Glutamatergic neuron (in vitro differentiated cells): ENCODE measurements at regions not wholly inside any gene's neighbourhood (a gene's known extent, or its start where the extent isn't known, plus 50 kb on each side); places are given as distances from the start of the nearest gene placed in this dataset.

Experiments used
- DNase-seq: peaks from one replicate; pipeline ENCODE4 v3.0.0; 2022
- H3K27ac Mint-ChIP-seq: one replicate; pipeline ENCODE4 v1.8.0; 2020; ENCODE audit warnings: mild to moderate bottlenecking, mixed read lengths, inconsistent platforms; ENCODE audit not compliant: unreplicated experiment
- H3K27me3 Mint-ChIP-seq: one replicate; pipeline ENCODE4 v1.8.0; 2020; ENCODE audit warnings: mild to moderate bottlenecking, moderate library complexity, mixed read lengths, inconsistent platforms; ENCODE audit not compliant: unreplicated experiment
- H3K36me3 Mint-ChIP-seq: one replicate; pipeline ENCODE4 v1.8.0; 2020; ENCODE audit warnings: mild to moderate bottlenecking, mixed read lengths, inconsistent platforms; ENCODE audit not compliant: unreplicated experiment
- H3K4me1 Mint-ChIP-seq: one replicate; pipeline ENCODE4 v1.8.0; 2020; ENCODE audit warnings: mild to moderate bottlenecking, low read depth, mixed read lengths, inconsistent platforms; ENCODE audit not compliant: unreplicated experiment
- H3K4me3 Mint-ChIP-seq: one replicate; pipeline ENCODE4 v1.8.0; 2020; ENCODE audit warnings: mild to moderate bottlenecking, mixed read lengths, inconsistent platforms; ENCODE audit not compliant: unreplicated experiment
- H3K9me3 Mint-ChIP-seq: one replicate; pipeline ENCODE4 v1.8.0; 2020; ENCODE audit warnings: mild to moderate bottlenecking, moderate library complexity, mixed read lengths, inconsistent platforms; ENCODE audit not compliant: unreplicated experiment
- TF ChIP-seq, protein P1 (sequence below): fragments of 200-600 bp; sonication (generic); IDR thresholded peaks from one replicate; pipeline ENCODE4 v1.5.0; 2021; ENCODE audit not compliant: partially characterized antibody, unreplicated experiment

DNA sequence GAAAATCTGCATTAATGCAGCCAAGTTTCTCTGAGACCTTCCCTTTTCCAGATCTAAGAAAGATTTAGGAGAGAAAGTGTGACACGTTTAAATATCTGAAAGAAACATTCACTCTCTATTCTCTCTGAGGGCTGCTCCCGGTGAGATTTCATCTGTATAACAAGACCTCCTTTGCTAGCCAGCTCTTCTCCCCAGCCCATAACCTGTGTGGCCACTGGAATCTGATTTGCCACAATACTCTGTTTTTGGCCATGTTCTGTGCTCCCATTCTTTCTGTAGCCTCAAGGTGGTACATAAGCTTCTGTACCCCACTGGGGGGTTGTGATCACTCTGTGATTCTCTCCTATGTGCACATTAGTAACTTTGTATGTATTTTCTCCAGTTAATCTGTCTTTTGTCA lies 291.0 kb upstream of the SEMA6A start:
- Mint-ChIP-seq H3K4me1 (peaks cover 8% of the 10 kb centered on the region), H3K9me3 (peaks cover 1% of the 10 kb centered on the region), H3K4me3 (no peak overlapping the region), H3K27ac (no peak overlapping the region), H3K27me3 (no peaks in the 10 kb centered on the region), H3K36me3 (peaks cover 17% of the 10 kb centered on the region)
- TF ChIP-seq, protein P1, sequence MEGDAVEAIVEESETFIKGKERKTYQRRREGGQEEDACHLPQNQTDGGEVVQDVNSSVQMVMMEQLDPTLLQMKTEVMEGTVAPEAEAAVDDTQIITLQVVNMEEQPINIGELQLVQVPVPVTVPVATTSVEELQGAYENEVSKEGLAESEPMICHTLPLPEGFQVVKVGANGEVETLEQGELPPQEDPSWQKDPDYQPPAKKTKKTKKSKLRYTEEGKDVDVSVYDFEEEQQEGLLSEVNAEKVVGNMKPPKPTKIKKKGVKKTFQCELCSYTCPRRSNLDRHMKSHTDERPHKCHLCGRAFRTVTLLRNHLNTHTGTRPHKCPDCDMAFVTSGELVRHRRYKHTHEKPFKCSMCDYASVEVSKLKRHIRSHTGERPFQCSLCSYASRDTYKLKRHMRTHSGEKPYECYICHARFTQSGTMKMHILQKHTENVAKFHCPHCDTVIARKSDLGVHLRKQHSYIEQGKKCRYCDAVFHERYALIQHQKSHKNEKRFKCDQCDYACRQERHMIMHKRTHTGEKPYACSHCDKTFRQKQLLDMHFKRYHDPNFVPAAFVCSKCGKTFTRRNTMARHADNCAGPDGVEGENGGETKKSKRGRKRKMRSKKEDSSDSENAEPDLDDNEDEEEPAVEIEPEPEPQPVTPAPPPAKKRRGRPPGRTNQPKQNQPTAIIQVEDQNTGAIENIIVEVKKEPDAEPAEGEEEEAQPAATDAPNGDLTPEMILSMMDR, result no peak
- no peak for DNase-seq

DNA sequence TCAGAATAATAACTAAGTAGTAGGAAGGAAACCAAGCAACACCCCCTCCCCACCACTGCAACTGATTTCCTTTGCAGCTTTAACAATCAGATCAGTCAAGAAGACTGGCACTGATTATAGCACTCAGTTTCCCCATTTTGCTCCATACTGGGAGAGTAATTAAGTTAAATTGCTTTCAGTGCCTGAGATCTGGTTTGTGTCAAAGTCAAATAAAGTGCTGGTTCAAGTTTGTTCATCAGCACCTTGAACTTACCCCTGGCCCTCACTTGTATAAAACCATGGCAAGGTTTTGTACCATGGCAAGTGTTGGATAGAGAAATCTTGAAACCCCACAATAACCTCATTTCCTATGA lies 290.2 kb upstream of the SEMA6A start:
- peaks cover 8% of the 10 kb centered on the region for H3K4me1 Mint-ChIP-seq
- H3K4me3 Mint-ChIP-seq, result no peak overlapping the region
- H3K27ac Mint-ChIP-seq, result no peak overlapping the region
- H3K9me3 Mint-ChIP-seq, result peaks cover 1% of the 10 kb centered on the region
- H3K27me3 Mint-ChIP-seq, result no peaks in the 10 kb centered on the region
- TF ChIP-seq, protein P1, result no peak
- DNase-seq, result no peak
- H3K36me3 Mint-ChIP-seq, result peaks cover 11% of the 10 kb centered on the region

DNA sequence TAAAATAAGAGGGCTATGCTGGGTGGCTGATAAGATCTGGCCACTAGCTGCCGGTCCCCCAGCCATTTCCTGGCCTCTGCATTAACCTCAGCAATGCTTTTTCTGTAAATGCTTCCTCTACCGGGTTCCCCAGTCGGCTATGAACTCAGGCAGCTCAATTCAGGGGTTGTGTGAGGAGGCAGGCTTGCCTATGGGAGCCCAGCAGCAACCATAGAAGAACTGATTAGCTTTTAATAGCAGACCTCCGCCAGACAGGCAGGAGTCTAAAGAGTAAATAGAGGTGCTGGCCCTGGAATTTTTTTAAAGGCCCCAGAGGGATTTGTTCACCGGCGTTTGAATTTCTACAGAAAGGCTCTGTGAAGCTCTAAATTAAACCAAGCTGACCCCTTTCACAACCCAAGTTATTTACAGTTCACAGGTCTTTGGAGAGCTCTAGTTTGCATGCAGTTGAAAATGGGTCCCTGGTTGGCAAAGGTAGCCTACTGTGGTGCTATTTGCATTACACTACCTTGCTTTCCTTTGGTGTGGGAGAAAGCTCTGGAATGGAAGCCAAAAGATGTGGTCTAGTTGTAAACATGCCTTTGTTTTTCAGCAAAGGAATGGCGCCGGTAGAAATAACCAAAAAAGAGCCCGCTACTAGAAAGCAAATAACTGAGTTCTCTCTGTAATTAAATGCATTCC lies 289.7 kb upstream of the SEMA6A start:
- TF ChIP-seq, protein P1, result no peak
- Mint-ChIP-seq H3K27me3 (no peaks in the 10 kb centered on the region), H3K4me3 (no peak overlapping the region), H3K36me3 (peaks cover 7% of the 10 kb centered on the region), H3K27ac (no peak overlapping the region), H3K9me3 (peaks cover 1% of the 10 kb centered on the region), H3K4me1 (peaks cover 8% of the 10 kb centered on the region)
- peak; percentile 18 for DNase-seq

DNA sequence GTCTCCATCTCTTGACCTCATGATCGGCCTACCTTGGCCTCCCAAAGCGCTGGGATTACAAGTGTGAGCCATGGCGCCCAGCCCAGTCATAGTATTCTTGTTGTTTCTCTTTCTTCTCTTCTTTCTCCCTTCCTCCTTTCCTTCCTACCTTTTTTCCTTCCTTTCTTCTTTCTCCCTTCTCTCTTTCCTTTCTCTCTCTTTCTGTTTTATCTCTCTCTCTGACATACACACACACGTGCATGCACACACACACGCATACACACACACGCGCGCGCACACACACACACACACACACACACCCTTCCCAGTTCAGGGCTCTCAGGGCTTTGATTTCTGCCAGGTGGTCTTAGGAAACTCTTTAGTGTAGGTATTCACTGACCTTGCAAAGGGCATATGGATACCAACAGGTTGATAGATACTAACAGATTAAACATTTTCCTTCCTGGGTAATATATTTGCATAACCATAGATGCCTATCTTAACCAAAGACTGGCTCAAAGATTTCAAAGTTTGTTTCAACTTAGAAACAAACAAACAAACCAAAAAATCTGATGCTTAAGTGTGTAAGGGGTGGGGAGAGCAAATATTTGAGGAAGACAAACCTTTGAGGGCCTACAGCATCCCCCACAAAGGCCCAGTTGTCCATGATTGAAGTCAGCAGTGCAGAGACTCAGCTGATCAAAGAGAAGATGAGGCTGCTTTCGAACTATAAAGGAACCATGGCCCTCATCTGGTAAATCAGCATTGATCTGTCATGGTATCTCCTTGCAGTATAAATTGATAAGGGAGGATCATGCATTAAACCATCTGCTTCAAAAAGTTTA lies 288.2 kb upstream of the SEMA6A start:
- Mint-ChIP-seq H3K4me1 (peaks cover 8% of the 10 kb centered on the region), H3K4me3 (no peak overlapping the region), H3K27me3 (no peaks in the 10 kb centered on the region), H3K9me3 (no peaks in the 10 kb centered on the region), H3K36me3 (peaks cover 3% of the 10 kb centered on the region), H3K27ac (peak overlapping the region; percentile 63)
- DNase-seq, result no peak
- TF ChIP-seq, protein P1, result no peak

DNA sequence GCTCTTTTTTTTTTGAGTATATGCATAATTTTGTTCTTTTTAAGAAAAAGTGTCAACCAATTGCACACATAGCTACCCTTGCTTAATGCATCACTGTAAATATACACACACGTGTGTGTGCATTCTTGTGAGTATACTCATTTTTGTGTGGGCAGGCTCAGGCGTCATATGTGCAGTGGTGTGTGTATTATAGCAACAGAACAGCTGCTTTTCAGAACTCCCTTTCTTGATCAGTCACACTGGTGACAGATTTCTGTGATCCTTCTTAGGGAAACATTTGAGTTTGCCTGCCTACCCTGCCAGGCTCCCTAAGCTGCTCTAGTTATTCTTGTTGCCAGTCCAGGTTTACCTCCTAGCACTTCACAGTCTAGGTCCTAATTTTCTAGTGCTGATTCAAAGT lies 287.0 kb upstream of the SEMA6A start:
- Mint-ChIP-seq H3K27me3 (no peaks in the 10 kb centered on the region), H3K27ac (no peak overlapping the region), H3K4me1 (peaks cover 8% of the 10 kb centered on the region), H3K36me3 (no peaks in the 10 kb centered on the region), H3K9me3 (no peaks in the 10 kb centered on the region), H3K4me3 (no peak overlapping the region)
- TF ChIP-seq, protein P1, result no peak
- DNase-seq, result no peak
